Spleen (tissue), 11 donors: ENCODE measurements at regions not wholly inside any gene's neighbourhood (a gene's known extent, or its start where the extent isn't known, plus 50 kb on each side); places are given as distances from the start of the nearest gene placed in this dataset.

Experiments
- DNase-seq: peaks from one replicate; pipeline ENCODE4 v3.0.0-alpha.2; 2020
- H3K27ac ChIP-seq, 8 donors: fragments of 200-600 bp; sonication (generic) in 7 of 8; 1 replicate in 4 of 8; 2 replicates in 4 of 8; pipeline versions ENCODE4 v1.5.0 to v1.8.0; 2016 to 2021; ENCODE audit warnings: inconsistent platforms in 4 of 8, mild to moderate bottlenecking in 4 of 8, moderate library complexity in 1 of 8
- H3K27me3 ChIP-seq, 7 donors: fragments of 200-600 bp; sonication (generic) in 6 of 7; replicated peaks in 1 of 7; 1 replicate in 4 of 7; 2 replicates in 3 of 7; pipeline versions ENCODE4 v1.5.0 to v1.8.0; 2016 to 2021; ENCODE audit warnings: inconsistent platforms in 3 of 7, mild to moderate bottlenecking in 1 of 7
- H3K36me3 ChIP-seq, 6 donors: fragments of 200-600 bp; sonication (generic) in 5 of 6; 1 replicate in 4 of 6; 2 replicates in 2 of 6; pipeline versions ENCODE4 v1.5.0 to v1.8.0; 2016 to 2021; ENCODE audit warnings: inconsistent platforms in 2 of 6
- H3K4me1 ChIP-seq, 6 donors: fragments of 200-600 bp; sonication (generic) in 5 of 6; 1 replicate in 3 of 6; 2 replicates in 3 of 6; pipeline versions ENCODE4 v1.5.0 to v1.8.0; 2016 to 2021; ENCODE audit warnings: inconsistent platforms in 3 of 6
- H3K4me3 ChIP-seq, 8 donors: fragments of 200-600 bp; sonication (generic) in 7 of 8; 1 replicate in 4 of 8; 2 replicates in 4 of 8; pipeline versions ENCODE4 v1.5.0 to v1.8.0; 2016 to 2021; ENCODE audit warnings: inconsistent platforms in 4 of 8, mild to moderate bottlenecking in 4 of 8, moderate library complexity in 2 of 8
- H3K9me3 ChIP-seq, 8 donors: fragments of 200-600 bp; sonication (generic) in 7 of 8; 1 replicate in 4 of 8; 2 replicates in 4 of 8; pipeline versions ENCODE4 v1.5.0 to v1.8.0; 2016 to 2021; ENCODE audit warnings: inconsistent platforms in 4 of 8
- POLR2A ChIP-seq, 3 donors: fragments of 450-650 bp; IDR thresholded peaks; one replicate each; pipeline ENCODE4 v1.5.1; 2017; ENCODE audit warnings: antibody characterized with exemption in 3 of 3, mild to moderate bottlenecking in 1 of 3
- POLR2AphosphoS5 ChIP-seq, 3 donors: sonication (generic); formaldehyde crosslinking; IDR thresholded peaks; one replicate each; pipeline ENCODE4 v1.5.1; 2017; ENCODE audit warnings: antibody characterized with exemption in 3 of 3
- WGBS, 5 donors: extraction: QIAGEN DNeasy Blood & Tissue Kit in 3 of 5; methylation state at CpG; one replicate each; pipeline versions ENCODE4 v1.1.5 to v1.1.7; 2013 to 2018; 5-methylcytosine and 5-hydroxymethylcytosine counted together
- intact Hi-C: fragments of 100-400 bp; cut with DNase I; formaldehyde crosslinking; loops from one replicate; pipeline ENCODE4 v1.15.0; 2023; ENCODE audit warnings: low total_unique reads
- TF ChIP-seq, protein P1 (sequence below), 11 experiments: fragments of 200-600 bp in 7 of 11; fragments of 450-650 bp in 4 of 11; sonication (generic) in 4 of 11; IDR thresholded peaks in 8 of 11; conservative IDR thresholded peaks in 3 of 11; 1 replicate in 7 of 11; 2 replicates in 4 of 11; pipeline versions ENCODE4 v1.4.0 to v1.8.0; 2016 to 2021; ENCODE audit warnings: antibody characterized with exemption in 11 of 11, inconsistent platforms in 4 of 11, mild to moderate bottlenecking in 1 of 11
- donor health status: healthy with polysubstance abuse.
- donor health status: DM: no; HTN: no; CAD: no; lungs with moderate emphysema.
- donor health status: DM: no; HTN: no; CAD: no.
- donor health status: Bipolar disorder and iron deficiency.
- donor health status: healthy.
- donor health status: DM: no; HTN: no; CAD: no.
- donor health status: DM: yes; HTN: yes; CAD: no.

DNA sequence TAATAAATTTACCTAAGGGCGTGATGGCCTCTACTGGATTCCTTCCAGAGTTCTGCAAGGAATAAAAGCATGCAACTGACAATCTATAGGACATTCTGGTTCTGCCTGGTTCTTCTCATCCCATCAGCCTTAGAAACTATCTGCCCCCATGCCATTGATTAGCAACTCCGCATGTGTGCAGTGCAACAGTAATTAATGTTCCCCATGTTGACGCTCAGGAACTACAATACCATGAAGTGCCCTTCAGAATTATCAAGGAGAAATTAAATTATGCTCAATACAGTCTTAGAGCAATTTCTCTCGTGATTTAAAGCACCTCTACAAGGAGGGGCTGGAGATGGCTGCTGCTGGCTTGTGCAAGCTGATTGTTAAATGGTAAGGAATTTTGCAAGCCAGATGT lies 61.7 kb upstream of the MAP4K3 start:
- intact Hi-C loops = no loop called here
- DNase-seq = no peak
- TF ChIP-seq POLR2AphosphoS5 (IDR thresholded peaks at IDR 0.05) (no peak), POLR2A (IDR thresholded peaks at IDR 0.05) (no peak)
- TF ChIP-seq, protein P1, sequence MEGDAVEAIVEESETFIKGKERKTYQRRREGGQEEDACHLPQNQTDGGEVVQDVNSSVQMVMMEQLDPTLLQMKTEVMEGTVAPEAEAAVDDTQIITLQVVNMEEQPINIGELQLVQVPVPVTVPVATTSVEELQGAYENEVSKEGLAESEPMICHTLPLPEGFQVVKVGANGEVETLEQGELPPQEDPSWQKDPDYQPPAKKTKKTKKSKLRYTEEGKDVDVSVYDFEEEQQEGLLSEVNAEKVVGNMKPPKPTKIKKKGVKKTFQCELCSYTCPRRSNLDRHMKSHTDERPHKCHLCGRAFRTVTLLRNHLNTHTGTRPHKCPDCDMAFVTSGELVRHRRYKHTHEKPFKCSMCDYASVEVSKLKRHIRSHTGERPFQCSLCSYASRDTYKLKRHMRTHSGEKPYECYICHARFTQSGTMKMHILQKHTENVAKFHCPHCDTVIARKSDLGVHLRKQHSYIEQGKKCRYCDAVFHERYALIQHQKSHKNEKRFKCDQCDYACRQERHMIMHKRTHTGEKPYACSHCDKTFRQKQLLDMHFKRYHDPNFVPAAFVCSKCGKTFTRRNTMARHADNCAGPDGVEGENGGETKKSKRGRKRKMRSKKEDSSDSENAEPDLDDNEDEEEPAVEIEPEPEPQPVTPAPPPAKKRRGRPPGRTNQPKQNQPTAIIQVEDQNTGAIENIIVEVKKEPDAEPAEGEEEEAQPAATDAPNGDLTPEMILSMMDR (IDR thresholded peaks at IDR 0.05 in 8 of 11, conservative IDR thresholded peaks at IDR 0.05 in 3 of 11) = no peak
- H3K27me3 ChIP-seq = no peaks in the 10 kb centered on the region
- H3K4me3 ChIP-seq = no peak overlapping the region
- no peaks in the 10 kb centered on the region for H3K9me3 ChIP-seq
- no peak overlapping the region for H3K27ac ChIP-seq
- WGBS, 5 donors = 91 to 99% (median 92%) methylated on average over 4 of the region's 4 CpGs
- no peaks in the 10 kb centered on the region for H3K36me3 ChIP-seq
- H3K4me1 ChIP-seq = peaks cover 4 to 17% (median 7%) of the 10 kb centered on the region in 6 donors

DNA sequence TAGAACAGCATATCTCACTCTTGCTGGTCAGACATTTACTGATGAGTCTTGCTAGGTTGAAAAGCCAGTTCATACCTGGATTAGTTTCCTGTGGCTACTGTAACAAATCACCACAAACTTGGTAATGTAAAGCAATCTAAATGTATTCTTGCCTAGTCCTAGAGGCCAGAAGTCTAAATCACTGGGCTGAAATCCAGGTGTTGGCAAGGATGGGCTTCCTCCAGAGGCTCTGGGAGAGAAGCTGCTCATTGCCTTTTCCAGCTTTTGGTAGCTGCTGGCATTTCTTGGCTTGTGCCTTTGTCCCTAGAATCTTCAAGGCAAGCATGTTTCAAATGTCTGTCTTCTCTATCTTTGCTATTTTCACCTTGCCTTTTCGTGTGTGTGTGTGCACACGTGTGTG lies 62.3 kb upstream of the MAP4K3 start:
- H3K9me3 ChIP-seq = no peaks in the 10 kb centered on the region
- no peaks in the 10 kb centered on the region for H3K36me3 ChIP-seq
- intact Hi-C loops = no loop called here
- TF ChIP-seq POLR2A (IDR thresholded peaks at IDR 0.05) = no peak
- TF ChIP-seq POLR2AphosphoS5 (IDR thresholded peaks at IDR 0.05) = no peak
- TF ChIP-seq, protein P1 (IDR thresholded peaks at IDR 0.05 in 8 of 11, conservative IDR thresholded peaks at IDR 0.05 in 3 of 11) = no peak
- 86 to 94% (median 89%) methylated on average over 2 of the region's 2 CpGs for WGBS, 5 donors
- H3K4me3 ChIP-seq = no peak overlapping the region
- DNase-seq = no peak
- H3K27me3 ChIP-seq = no peaks in the 10 kb centered on the region
- peaks cover 8 to 22% (median 13%) of the 10 kb centered on the region in 6 donors for H3K4me1 ChIP-seq
- no peak overlapping the region for H3K27ac ChIP-seq

DNA sequence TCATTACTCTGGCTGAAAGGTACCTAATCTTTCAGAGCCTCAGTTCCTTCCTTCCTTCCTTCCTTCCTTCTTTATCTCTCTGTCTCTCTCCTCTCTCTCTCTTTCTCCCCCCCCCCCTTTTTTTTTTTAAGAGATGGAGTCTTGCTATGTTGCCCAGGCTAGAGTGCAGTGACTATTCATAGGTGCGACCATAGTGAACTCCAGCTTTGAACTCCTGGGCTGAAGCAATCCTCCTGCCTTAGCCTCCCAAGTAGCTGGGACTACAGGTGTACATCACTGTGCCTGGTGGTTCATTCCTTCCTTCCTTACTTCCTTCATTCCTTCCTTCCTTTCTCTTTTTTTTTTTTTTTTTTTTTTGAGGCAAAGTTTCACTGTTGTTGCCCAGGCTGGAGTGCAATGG lies 64.3 kb upstream of the MAP4K3 start:
- Histone ChIP-seq H3K9me3 (no peaks in the 10 kb centered on the region), H3K4me1 (peaks cover 11 to 26% (median 19%) of the 10 kb centered on the region in 6 donors), H3K27me3 (no peaks in the 10 kb centered on the region), H3K36me3 (no peaks in the 10 kb centered on the region), H3K4me3 (no peak overlapping the region), H3K27ac (no peak overlapping the region)
- 97 to 100% (median 100%) methylated on average over 1 of the region's 1 CpG for WGBS, 5 donors
- TF ChIP-seq, protein P1 (IDR thresholded peaks at IDR 0.05 in 8 of 11, conservative IDR thresholded peaks at IDR 0.05 in 3 of 11) = no peak
- TF ChIP-seq POLR2AphosphoS5 (IDR thresholded peaks at IDR 0.05) = no peak
- TF ChIP-seq POLR2A (IDR thresholded peaks at IDR 0.05) = no peak
- intact Hi-C loops = no loop called here
- DNase-seq = no peak

DNA sequence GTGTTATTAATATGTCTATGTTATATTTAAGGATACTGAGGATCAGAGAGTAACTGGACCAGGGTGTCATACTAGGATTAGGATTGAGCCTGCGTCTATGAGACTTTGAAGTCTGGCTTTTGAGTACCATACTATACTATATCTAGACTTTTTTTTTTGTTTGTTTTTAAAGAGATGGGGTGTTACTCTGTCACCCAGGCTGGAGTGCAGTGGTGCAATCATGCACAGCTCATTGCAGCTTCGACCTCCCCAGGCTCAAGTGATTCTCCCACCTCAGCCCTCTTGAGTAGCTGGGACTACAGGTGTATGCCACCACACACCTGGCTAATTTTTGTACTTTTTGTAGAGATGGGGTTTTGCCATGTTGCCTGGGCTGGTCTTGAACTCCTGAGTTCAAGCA lies 66.2 kb upstream of the MAP4K3 start:
- no peaks in the 10 kb centered on the region for H3K36me3 ChIP-seq
- no peak for DNase-seq
- 72 to 85% (median 82%) methylated on average over 2 of the region's 2 CpGs for whole genome bisulfite sequencing, 5 donors
- no peaks in the 10 kb centered on the region for H3K27me3 ChIP-seq
- no peak overlapping the region for H3K4me3 ChIP-seq
- intact Hi-C loops = no loop called here
- H3K9me3 ChIP-seq = no peaks in the 10 kb centered on the region
- H3K4me1 ChIP-seq = peaks cover 11 to 26% (median 19%) of the 10 kb centered on the region in 6 donors
- peak overlapping the region in 6 of 8 donors; percentile 34 to 78 (median 72) for H3K27ac ChIP-seq
- TF ChIP-seq, protein P1 (IDR thresholded peaks at IDR 0.05 in 8 of 11, conservative IDR thresholded peaks at IDR 0.05 in 3 of 11) = no peak
- no peak for TF ChIP-seq POLR2A (IDR thresholded peaks at IDR 0.05)
- no peak for TF ChIP-seq POLR2AphosphoS5 (IDR thresholded peaks at IDR 0.05)
